Lung (tissue), 11 donors: ENCODE measurements at regions not wholly inside any gene's neighbourhood (a gene's known extent, or its start where the extent isn't known, plus 50 kb on each side); places are given as distances from the start of the nearest gene placed in this dataset.

ENCODE experiments used
- ATAC-seq: fragments of 200-7000 bp; cut with Tn5 transposase; one replicate; pipeline ENCODE4 v1.9.1; 2020; ENCODE audit warnings: moderate number of reproducible peaks; ENCODE audit not compliant: insufficient read depth, low FRiP score
- DNase-seq, 3 donors: peaks; one replicate each; pipeline ENCODE4 v3.0.0-alpha.2; 2013 to 2017
- H3K27ac ChIP-seq, 2 donors: one replicate each; pipeline ENCODE4 v1.5.1; 2013; ENCODE audit warnings: mild to moderate bottlenecking in 2 of 2, moderate library complexity in 2 of 2, control low read depth in 1 of 2, inconsistent platforms in 1 of 2, low read depth in 1 of 2, low read length in 1 of 2
- H3K27me3 ChIP-seq, 3 donors: one replicate each; pipeline ENCODE4 v1.5.1; 2013; ENCODE audit warnings: low read length in 2 of 3; ENCODE audit not compliant: control insufficient read depth in 3 of 3, insufficient read depth in 3 of 3
- H3K36me3 ChIP-seq, 4 donors: one replicate each; pipeline ENCODE4 v1.5.1; 2013; ENCODE audit warnings: low read length in 4 of 4, mild to moderate bottlenecking in 1 of 4, moderate library complexity in 1 of 4; ENCODE audit not compliant: control insufficient read depth in 4 of 4, insufficient read depth in 4 of 4
- H3K4me1 ChIP-seq, 5 donors: one replicate each; pipeline ENCODE4 v1.5.1; 2013; ENCODE audit warnings: low read length in 5 of 5, mild to moderate bottlenecking in 2 of 5, moderate library complexity in 1 of 5; ENCODE audit not compliant: control insufficient read depth in 5 of 5, insufficient read depth in 5 of 5
- H3K4me3 ChIP-seq: one replicate; pipeline ENCODE4 v1.5.1; 2013; ENCODE audit warnings: mild to moderate bottlenecking, control low read depth, moderate library complexity
- H3K9ac ChIP-seq, 2 donors: one replicate each; pipeline ENCODE4 v1.5.1; 2013; ENCODE audit warnings: low read length in 2 of 2, control low read depth in 1 of 2; ENCODE audit not compliant: insufficient read depth in 1 of 2
- H3K9me3 ChIP-seq, 4 donors: one replicate each; pipeline ENCODE4 v1.5.1; 2013; ENCODE audit warnings: low read length in 3 of 4, mild to moderate bottlenecking in 1 of 4, moderate library complexity in 1 of 4; ENCODE audit not compliant: control insufficient read depth in 4 of 4, insufficient read depth in 3 of 4
- CTCF ChIP-seq: IDR thresholded peaks from 2 replicates; pipeline ENCODE4 v1.5.1; 2012; ENCODE audit warnings: mild to moderate bottlenecking; ENCODE audit errors: control extremely low read depth, extremely low read depth
- WGBS, 2 donors: extraction: QIAGEN DNeasy Blood & Tissue Kit; methylation state at CpG; one replicate each; pipeline ENCODE4 v1.1.7; 2013; 5-methylcytosine and 5-hydroxymethylcytosine counted together
- donor health status: control.
- donor health status: control.
- donor health status: Bipolar disorder and iron deficiency.
- donor health status: healthy.
- donor health status: DM: yes; HTN: yes; CAD: no.

GRCh38 chr2:180910831-180911665 is 69.4 kb upstream of the UBE2E3 start:
- Histone ChIP-seq H3K4me1 (peaks cover 0 to 13% (median 0%) of the 10 kb centered on the region in 5 donors), H3K36me3 (no peaks in the 10 kb centered on the region), H3K27me3 (no peaks in the 10 kb centered on the region), H3K9ac (no peak overlapping the region), H3K4me3 (no peak overlapping the region), H3K9me3 (peaks cover 0 to 2% (median 0%) of the 10 kb centered on the region in 4 donors), H3K27ac (no peak overlapping the region)
- ATAC-seq (no peak), DNase-seq (no peak)
- TF ChIP-seq CTCF: no peak
- 83 to 89% methylated on average over 9 of the region's 9 CpGs for WGBS, 2 donors

GRCh38 chr2:180907731-180908130 is 72.7 kb upstream of the UBE2E3 start:
- Histone ChIP-seq H3K4me1 (peaks cover 0 to 28% (median 0%) of the 10 kb centered on the region in 5 donors), H3K27me3 (no peaks in the 10 kb centered on the region), H3K36me3 (no peaks in the 10 kb centered on the region), H3K27ac (no peak overlapping the region), H3K9ac (no peak overlapping the region), H3K9me3 (no peaks in the 10 kb centered on the region), H3K4me3 (no peak overlapping the region)
- WGBS, 2 donors: 66 to 68% methylated on average over 1 of the region's 1 CpG
- ATAC-seq: no peak
- no peak for TF ChIP-seq CTCF
- peak in 1 of 3 donors; percentile 12 for DNase-seq

- ATAC-seq (no peak), DNase-seq (peak in 2 of 3 donors; percentile 5 to 10)
- no peak overlapping the region for H3K9ac ChIP-seq
- H3K27me3 ChIP-seq: no peaks in the 10 kb centered on the region
- no peaks in the 10 kb centered on the region for H3K9me3 ChIP-seq
- no peak overlapping the region for H3K27ac ChIP-seq
- no peak for TF ChIP-seq CTCF
- H3K4me3 ChIP-seq: no peak overlapping the region
- no peaks in the 10 kb centered on the region for H3K36me3 ChIP-seq
- H3K4me1 ChIP-seq: peaks cover 0 to 28% (median 0%) of the 10 kb centered on the region in 5 donors
These were observed 74.9 kb upstream of the UBE2E3 start for GRCh38 chr2:180905461-180905860.

GRCh38 chr2:180905002-180905401 is 75.4 kb upstream of the UBE2E3 start:
- 46 to 50% methylated on average over 4 of the region's 4 CpGs for WGBS, 2 donors
- no peak for TF ChIP-seq CTCF
- no peak overlapping the region for H3K4me3 ChIP-seq

More at GRCh38 chr2:180905002-180905401, 75.4 kb upstream of the UBE2E3 start:
- H3K36me3 ChIP-seq: no peaks in the 10 kb centered on the region
- no peak overlapping the region for H3K9ac ChIP-seq
- ATAC-seq (no peak), DNase-seq (peak in 2 of 3 donors; percentile 12 to 45)
- H3K27me3 ChIP-seq: no peaks in the 10 kb centered on the region
- no peaks in the 10 kb centered on the region for H3K9me3 ChIP-seq
- peaks cover 0 to 28% (median 0%) of the 10 kb centered on the region in 5 donors for H3K4me1 ChIP-seq
- H3K27ac ChIP-seq: no peak overlapping the region
